Liver (tissue), 7 donors: ENCODE measurements at regions not wholly inside any gene's neighbourhood (a gene's known extent, or its start where the extent isn't known, plus 50 kb on each side); places are given as distances from the start of the nearest gene placed in this dataset.

Experiments
- DNase-seq: peaks from one replicate; pipeline ENCODE4 v3.0.0-alpha.2; 2017; ENCODE audit warnings: low spot score
- H3K27ac ChIP-seq, 2 donors: one replicate each; pipeline ENCODE4 v1.7.0; 2013; ENCODE audit warnings: inconsistent platforms in 2 of 2, low read length in 2 of 2, control low read depth in 1 of 2, low read depth in 1 of 2, mild to moderate bottlenecking in 1 of 2
- H3K27me3 ChIP-seq, 4 donors: one replicate each; pipeline versions ENCODE4 v1.6.1 to v1.7.0; 2013; ENCODE audit warnings: low read length in 3 of 4, inconsistent platforms in 1 of 4, mild to moderate bottlenecking in 1 of 4, moderate library complexity in 1 of 4; ENCODE audit not compliant: control insufficient read depth in 4 of 4, insufficient read depth in 4 of 4
- H3K36me3 ChIP-seq, 4 donors: one replicate each; pipeline versions ENCODE4 v1.6.1 to v1.7.0; 2013; ENCODE audit warnings: low read length in 3 of 4, mild to moderate bottlenecking in 3 of 4, low read depth in 1 of 4, moderate library complexity in 1 of 4; ENCODE audit not compliant: control insufficient read depth in 4 of 4, insufficient read depth in 3 of 4
- H3K4me1 ChIP-seq, 4 donors: one replicate each; pipeline versions ENCODE4 v1.6.1 to v1.7.0; 2013; ENCODE audit warnings: low read length in 3 of 4, mild to moderate bottlenecking in 3 of 4, moderate library complexity in 1 of 4; ENCODE audit not compliant: control insufficient read depth in 4 of 4, insufficient read depth in 4 of 4
- H3K4me3 ChIP-seq, 3 donors: one replicate each; pipeline versions ENCODE4 v1.6.1 to v1.7.0; 2013; ENCODE audit warnings: low read length in 3 of 3, control low read depth in 1 of 3, low read depth in 1 of 3, mild to moderate bottlenecking in 1 of 3
- H3K9ac ChIP-seq, 2 donors: one replicate each; pipeline ENCODE4 v1.7.0; 2013; ENCODE audit warnings: low read length in 2 of 2, mild to moderate bottlenecking in 2 of 2, moderate library complexity in 2 of 2, control low read depth in 1 of 2, low read depth in 1 of 2
- H3K9me3 ChIP-seq, 4 donors: one replicate each; pipeline versions ENCODE4 v1.6.1 to v1.7.0; 2013; ENCODE audit warnings: low read length in 3 of 4; ENCODE audit not compliant: control insufficient read depth in 4 of 4
- EGR1 ChIP-seq, 2 donors: IDR thresholded peaks; 2 replicates each; pipeline ENCODE4 v1.6.1; 2016 to 2018; ENCODE audit warnings: antibody characterized with exemption in 2 of 2, low read depth in 2 of 2
- FOXA1 ChIP-seq: IDR thresholded peaks from 2 replicates; pipeline ENCODE4 v1.6.1; 2016; ENCODE audit warnings: antibody characterized with exemption
- FOXA2 ChIP-seq: IDR thresholded peaks from 2 replicates; pipeline ENCODE4 v1.6.1; 2016; ENCODE audit warnings: antibody characterized with exemption
- GABPA ChIP-seq, 2 donors: IDR thresholded peaks in 1 of 2; conservative IDR thresholded peaks in 1 of 2; 2 replicates each; pipeline ENCODE4 v1.6.1; 2016; ENCODE audit warnings: antibody characterized with exemption in 2 of 2, mild to moderate bottlenecking in 1 of 2, moderate library complexity in 1 of 2
- HNF4A ChIP-seq, 2 donors: conservative IDR thresholded peaks; 2 replicates each; pipeline ENCODE4 v1.6.1; 2016; ENCODE audit warnings: antibody characterized with exemption in 2 of 2, mild to moderate bottlenecking in 2 of 2
- HNF4G ChIP-seq: IDR thresholded peaks from 2 replicates; pipeline ENCODE4 v1.6.1; 2016; ENCODE audit warnings: antibody characterized with exemption
- JUND ChIP-seq, 2 donors: IDR thresholded peaks; 2 replicates each; pipeline ENCODE4 v1.6.1; 2016; ENCODE audit warnings: antibody characterized with exemption in 2 of 2
- NR2F2 ChIP-seq: IDR thresholded peaks from 2 replicates; pipeline ENCODE4 v1.6.1; 2016; ENCODE audit warnings: antibody characterized with exemption
- RAD21 ChIP-seq, 2 donors: IDR thresholded peaks; 2 replicates each; pipeline ENCODE4 v1.6.1; 2016; ENCODE audit warnings: antibody characterized with exemption in 2 of 2, mild to moderate bottlenecking in 2 of 2
- REST ChIP-seq: IDR thresholded peaks from 2 replicates; pipeline ENCODE4 v1.6.1; 2016; ENCODE audit warnings: antibody characterized with exemption, mild to moderate bottlenecking
- RXRA ChIP-seq, 2 donors: IDR thresholded peaks; 2 replicates each; pipeline ENCODE4 v1.6.1; 2017 to 2018; ENCODE audit warnings: antibody characterized with exemption in 2 of 2, mild to moderate bottlenecking in 1 of 2
- SP1 ChIP-seq: IDR thresholded peaks from 2 replicates; pipeline ENCODE4 v1.6.1; 2018; ENCODE audit warnings: antibody characterized with exemption, mild to moderate bottlenecking
- TAF1 ChIP-seq: conservative IDR thresholded peaks from 2 replicates; pipeline ENCODE4 v1.6.1; 2016; ENCODE audit warnings: antibody characterized with exemption, mild to moderate bottlenecking
- YY1 ChIP-seq: IDR thresholded peaks from 2 replicates; pipeline ENCODE4 v1.6.1; 2016; ENCODE audit warnings: antibody characterized with exemption, mild to moderate bottlenecking
- ZBTB33 ChIP-seq: IDR thresholded peaks from 2 replicates; pipeline ENCODE4 v1.6.1; 2016; ENCODE audit warnings: antibody characterized with exemption
- TF ChIP-seq, protein P1 (sequence below): IDR thresholded peaks from 2 replicates; pipeline ENCODE4 v1.6.1; 2016; ENCODE audit warnings: antibody characterized with exemption
- TF ChIP-seq, protein P2 (sequence below): IDR thresholded peaks from 2 replicates; pipeline ENCODE4 v1.6.1; 2016; ENCODE audit warnings: antibody characterized with exemption
- TF ChIP-seq, protein P3 (sequence below): fragments of 150-350 bp; IDR thresholded peaks from 2 replicates; pipeline ENCODE4 v1.5.1; 2017; ENCODE audit warnings: improper control_type of control experiment, low read depth, low read length; ENCODE audit not compliant: missing input control
- donor health status: healthy.
- donor health status: healthy.
- donor health status: healthy.
- donor health status: healthy.

DNA sequence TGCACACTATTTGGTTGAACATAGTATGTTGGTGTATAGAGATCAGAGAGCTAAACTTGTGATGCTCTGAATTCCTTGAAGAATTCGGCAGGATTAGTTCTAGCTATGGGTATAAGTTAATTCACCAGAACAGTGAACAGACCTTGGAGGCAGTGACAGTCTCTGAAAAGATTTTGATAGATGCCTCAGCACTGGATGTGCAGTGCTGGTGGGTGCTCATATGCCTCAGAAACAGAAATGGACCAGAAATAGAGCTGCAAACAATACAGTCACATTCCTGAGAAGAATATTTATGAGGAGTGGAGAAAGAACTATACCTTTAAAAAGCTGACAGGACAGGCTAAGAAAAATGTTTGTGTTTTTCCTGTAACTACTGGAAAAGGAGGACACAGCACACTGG, 747.7 kb downstream of the KCTD16 start (continued):
- no peak for TF ChIP-seq REST
- TF ChIP-seq EGR1 (IDR thresholded peaks at IDR 0.05; ENCODE audit: low read depth in 2 of 2), result no peak
- no peak for TF ChIP-seq YY1
- no peak for TF ChIP-seq GABPA (IDR thresholded peaks at IDR 0.05 in 1 of 2, conservative IDR thresholded peaks at IDR 0.05 in 1 of 2)
- TF ChIP-seq, protein P1, sequence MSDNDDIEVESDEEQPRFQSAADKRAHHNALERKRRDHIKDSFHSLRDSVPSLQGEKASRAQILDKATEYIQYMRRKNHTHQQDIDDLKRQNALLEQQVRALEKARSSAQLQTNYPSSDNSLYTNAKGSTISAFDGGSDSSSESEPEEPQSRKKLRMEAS, result no peak
- TF ChIP-seq, protein P2, sequence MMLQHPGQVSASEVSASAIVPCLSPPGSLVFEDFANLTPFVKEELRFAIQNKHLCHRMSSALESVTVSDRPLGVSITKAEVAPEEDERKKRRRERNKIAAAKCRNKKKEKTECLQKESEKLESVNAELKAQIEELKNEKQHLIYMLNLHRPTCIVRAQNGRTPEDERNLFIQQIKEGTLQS, result no peak
- no peak for TF ChIP-seq RAD21 (IDR thresholded peaks at IDR 0.05)

GRCh38 chr5:144915452-144915851, 744.8 kb downstream of the KCTD16 start:
- Histone ChIP-seq H3K9me3 (no peaks in the 10 kb centered on the region), H3K4me3 (no peak overlapping the region)
- TF ChIP-seq RXRA (IDR thresholded peaks at IDR 0.05), result no peak
- no peak for TF ChIP-seq TAF1
- TF ChIP-seq, protein P1, result no peak
- TF ChIP-seq EGR1 (IDR thresholded peaks at IDR 0.05; ENCODE audit: low read depth in 2 of 2), result no peak
- TF ChIP-seq SP1, result no peak
- TF ChIP-seq HNF4A (conservative IDR thresholded peaks at IDR 0.05), result no peak
- TF ChIP-seq, protein P3, sequence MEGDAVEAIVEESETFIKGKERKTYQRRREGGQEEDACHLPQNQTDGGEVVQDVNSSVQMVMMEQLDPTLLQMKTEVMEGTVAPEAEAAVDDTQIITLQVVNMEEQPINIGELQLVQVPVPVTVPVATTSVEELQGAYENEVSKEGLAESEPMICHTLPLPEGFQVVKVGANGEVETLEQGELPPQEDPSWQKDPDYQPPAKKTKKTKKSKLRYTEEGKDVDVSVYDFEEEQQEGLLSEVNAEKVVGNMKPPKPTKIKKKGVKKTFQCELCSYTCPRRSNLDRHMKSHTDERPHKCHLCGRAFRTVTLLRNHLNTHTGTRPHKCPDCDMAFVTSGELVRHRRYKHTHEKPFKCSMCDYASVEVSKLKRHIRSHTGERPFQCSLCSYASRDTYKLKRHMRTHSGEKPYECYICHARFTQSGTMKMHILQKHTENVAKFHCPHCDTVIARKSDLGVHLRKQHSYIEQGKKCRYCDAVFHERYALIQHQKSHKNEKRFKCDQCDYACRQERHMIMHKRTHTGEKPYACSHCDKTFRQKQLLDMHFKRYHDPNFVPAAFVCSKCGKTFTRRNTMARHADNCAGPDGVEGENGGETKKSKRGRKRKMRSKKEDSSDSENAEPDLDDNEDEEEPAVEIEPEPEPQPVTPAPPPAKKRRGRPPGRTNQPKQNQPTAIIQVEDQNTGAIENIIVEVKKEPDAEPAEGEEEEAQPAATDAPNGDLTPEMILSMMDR, result no peak
- TF ChIP-seq, protein P2, result no peak
- TF ChIP-seq GABPA (IDR thresholded peaks at IDR 0.05 in 1 of 2, conservative IDR thresholded peaks at IDR 0.05 in 1 of 2), result no peak
- TF ChIP-seq REST, result no peak
- no peak for TF ChIP-seq HNF4G
- no peak for TF ChIP-seq FOXA2
- TF ChIP-seq NR2F2, result no peak
- no peak for TF ChIP-seq JUND (IDR thresholded peaks at IDR 0.05)
- TF ChIP-seq FOXA1, result no peak
- TF ChIP-seq YY1, result no peak
- TF ChIP-seq ZBTB33, result no peak
- no peak for TF ChIP-seq RAD21 (IDR thresholded peaks at IDR 0.05)

More at GRCh38 chr5:144915452-144915851, 744.8 kb downstream of the KCTD16 start:
- Histone ChIP-seq H3K27ac (no peak overlapping the region), H3K4me1 (no peaks in the 10 kb centered on the region), H3K36me3 (no peaks in the 10 kb centered on the region), H3K9ac (no peak overlapping the region), H3K27me3 (no peaks in the 10 kb centered on the region)
- no peak for DNase-seq
